ENCODE measurements at regions not wholly inside any gene's neighbourhood (a gene's known extent, or its start where the extent isn't known, plus 50 kb on each side); places are given as distances from the start of the nearest gene placed in this dataset.

- TF ChIP-seq FOXM1 (IDR thresholded peaks at IDR 0.05; ENCODE audit: borderline replicate concordance, low read depth): no peak
- no peak for TF ChIP-seq EP300 (IDR thresholded peaks at IDR 0.05; ENCODE audit: borderline replicate concordance)
- no peak for TF ChIP-seq EGR1 (IDR thresholded peaks at IDR 0.05)
- no peak for TF ChIP-seq NFIC (IDR thresholded peaks at IDR 0.05)
- TF ChIP-seq, protein P1, sequence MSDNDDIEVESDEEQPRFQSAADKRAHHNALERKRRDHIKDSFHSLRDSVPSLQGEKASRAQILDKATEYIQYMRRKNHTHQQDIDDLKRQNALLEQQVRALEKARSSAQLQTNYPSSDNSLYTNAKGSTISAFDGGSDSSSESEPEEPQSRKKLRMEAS (IDR thresholded peaks at IDR 0.05): no peak
- TF ChIP-seq TCF12 (IDR thresholded peaks at IDR 0.05; ENCODE audit: low read depth): no peak
- TF ChIP-seq, protein P2, sequence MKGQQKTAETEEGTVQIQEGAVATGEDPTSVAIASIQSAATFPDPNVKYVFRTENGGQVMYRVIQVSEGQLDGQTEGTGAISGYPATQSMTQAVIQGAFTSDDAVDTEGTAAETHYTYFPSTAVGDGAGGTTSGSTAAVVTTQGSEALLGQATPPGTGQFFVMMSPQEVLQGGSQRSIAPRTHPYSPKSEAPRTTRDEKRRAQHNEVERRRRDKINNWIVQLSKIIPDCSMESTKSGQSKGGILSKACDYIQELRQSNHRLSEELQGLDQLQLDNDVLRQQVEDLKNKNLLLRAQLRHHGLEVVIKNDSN (IDR thresholded peaks at IDR 0.05): no peak
- no peak for TF ChIP-seq RAD21 (IDR thresholded peaks at IDR 0.05; ENCODE audit: low read depth)
- TF ChIP-seq, protein P3, sequence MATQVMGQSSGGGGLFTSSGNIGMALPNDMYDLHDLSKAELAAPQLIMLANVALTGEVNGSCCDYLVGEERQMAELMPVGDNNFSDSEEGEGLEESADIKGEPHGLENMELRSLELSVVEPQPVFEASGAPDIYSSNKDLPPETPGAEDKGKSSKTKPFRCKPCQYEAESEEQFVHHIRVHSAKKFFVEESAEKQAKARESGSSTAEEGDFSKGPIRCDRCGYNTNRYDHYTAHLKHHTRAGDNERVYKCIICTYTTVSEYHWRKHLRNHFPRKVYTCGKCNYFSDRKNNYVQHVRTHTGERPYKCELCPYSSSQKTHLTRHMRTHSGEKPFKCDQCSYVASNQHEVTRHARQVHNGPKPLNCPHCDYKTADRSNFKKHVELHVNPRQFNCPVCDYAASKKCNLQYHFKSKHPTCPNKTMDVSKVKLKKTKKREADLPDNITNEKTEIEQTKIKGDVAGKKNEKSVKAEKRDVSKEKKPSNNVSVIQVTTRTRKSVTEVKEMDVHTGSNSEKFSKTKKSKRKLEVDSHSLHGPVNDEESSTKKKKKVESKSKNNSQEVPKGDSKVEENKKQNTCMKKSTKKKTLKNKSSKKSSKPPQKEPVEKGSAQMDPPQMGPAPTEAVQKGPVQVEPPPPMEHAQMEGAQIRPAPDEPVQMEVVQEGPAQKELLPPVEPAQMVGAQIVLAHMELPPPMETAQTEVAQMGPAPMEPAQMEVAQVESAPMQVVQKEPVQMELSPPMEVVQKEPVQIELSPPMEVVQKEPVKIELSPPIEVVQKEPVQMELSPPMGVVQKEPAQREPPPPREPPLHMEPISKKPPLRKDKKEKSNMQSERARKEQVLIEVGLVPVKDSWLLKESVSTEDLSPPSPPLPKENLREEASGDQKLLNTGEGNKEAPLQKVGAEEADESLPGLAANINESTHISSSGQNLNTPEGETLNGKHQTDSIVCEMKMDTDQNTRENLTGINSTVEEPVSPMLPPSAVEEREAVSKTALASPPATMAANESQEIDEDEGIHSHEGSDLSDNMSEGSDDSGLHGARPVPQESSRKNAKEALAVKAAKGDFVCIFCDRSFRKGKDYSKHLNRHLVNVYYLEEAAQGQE (IDR thresholded peaks at IDR 0.05; ENCODE audit: low read depth): no peak
Measured at GRCh38 chr10:71112138-71112785, 100.1 kb upstream of the UNC5B start.

DNA sequence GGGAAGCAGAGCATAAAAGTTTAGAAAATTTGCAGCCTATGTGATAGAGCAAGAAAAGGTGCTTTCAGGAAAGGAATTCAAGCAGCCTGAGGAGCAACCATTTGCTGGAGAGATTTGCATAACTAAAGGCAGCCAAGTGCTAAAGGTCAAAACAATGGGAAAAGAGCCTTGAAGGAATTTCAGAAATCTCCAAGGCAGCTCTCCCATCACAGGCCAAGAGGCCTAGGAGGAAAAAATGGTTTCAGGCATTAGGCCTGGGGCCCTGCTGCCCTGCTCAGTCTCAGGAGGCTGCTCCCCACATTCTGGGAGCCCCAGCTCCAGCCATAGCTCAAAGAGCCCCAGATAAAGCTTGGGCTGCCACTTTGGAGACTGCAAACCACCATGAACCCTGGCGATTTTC, 95.9 kb upstream of the UNC5B start:
- no peak for TF ChIP-seq FOXM1 (IDR thresholded peaks at IDR 0.05; ENCODE audit: borderline replicate concordance, low read depth)
- TF ChIP-seq YY1 (IDR thresholded peaks at IDR 0.05; ENCODE audit: low read depth): no peak
- TF ChIP-seq, protein P1 (IDR thresholded peaks at IDR 0.05): no peak
- no peak for TF ChIP-seq EP300 (IDR thresholded peaks at IDR 0.05; ENCODE audit: borderline replicate concordance)
- TF ChIP-seq CEBPB (IDR thresholded peaks at IDR 0.05): no peak
- no peak for TF ChIP-seq TCF12 (IDR thresholded peaks at IDR 0.05; ENCODE audit: low read depth)
- TF ChIP-seq EGR1 (IDR thresholded peaks at IDR 0.05): no peak
- TF ChIP-seq, protein P2 (IDR thresholded peaks at IDR 0.05): no peak
- no peak for TF ChIP-seq CREB1 (IDR thresholded peaks at IDR 0.05; ENCODE audit: low read depth)
- no peak for TF ChIP-seq ZBTB7A (IDR thresholded peaks at IDR 0.05; ENCODE audit: low read depth)
- no peak for TF ChIP-seq RAD21 (IDR thresholded peaks at IDR 0.05; ENCODE audit: low read depth)
- TF ChIP-seq TEAD4 (IDR thresholded peaks at IDR 0.05): no peak

- TF ChIP-seq TCF12 (IDR thresholded peaks at IDR 0.05; ENCODE audit: low read depth) (no peak), TAF1 (IDR thresholded peaks at IDR 0.05; ENCODE audit: low read depth) (no peak), NFIC (IDR thresholded peaks at IDR 0.05) (no peak), ZBTB7A (IDR thresholded peaks at IDR 0.05; ENCODE audit: low read depth) (no peak), EGR1 (IDR thresholded peaks at IDR 0.05) (no peak), FOXM1 (IDR thresholded peaks at IDR 0.05; ENCODE audit: borderline replicate concordance, low read depth) (no peak), RAD21 (IDR thresholded peaks at IDR 0.05; ENCODE audit: low read depth) (no peak), CEBPB (IDR thresholded peaks at IDR 0.05) (no peak)
- TF ChIP-seq, protein P3 (IDR thresholded peaks at IDR 0.05; ENCODE audit: low read depth): no peak
- TF ChIP-seq, protein P2 (IDR thresholded peaks at IDR 0.05): no peak
- TF ChIP-seq, protein P1 (IDR thresholded peaks at IDR 0.05): no peak
Measured at GRCh38 chr10:71123023-71123422, 89.3 kb upstream of the UNC5B start.

GRCh38 chr10:71124921-71125748, 87.2 kb upstream of the UNC5B start:
- TF ChIP-seq NFIC (IDR thresholded peaks at IDR 0.05): no peak
- no peak for TF ChIP-seq FOXM1 (IDR thresholded peaks at IDR 0.05; ENCODE audit: borderline replicate concordance, low read depth)
- TF ChIP-seq, protein P1 (IDR thresholded peaks at IDR 0.05): no peak
- no peak for TF ChIP-seq EGR1 (IDR thresholded peaks at IDR 0.05)
- TF ChIP-seq YY1 (IDR thresholded peaks at IDR 0.05; ENCODE audit: low read depth): no peak
- TF ChIP-seq CREB1 (IDR thresholded peaks at IDR 0.05; ENCODE audit: low read depth): no peak
- TF ChIP-seq TCF12 (IDR thresholded peaks at IDR 0.05; ENCODE audit: low read depth): no peak
- TF ChIP-seq RAD21 (IDR thresholded peaks at IDR 0.05; ENCODE audit: low read depth): no peak
- TF ChIP-seq EP300 (IDR thresholded peaks at IDR 0.05; ENCODE audit: borderline replicate concordance): no peak
- no peak for TF ChIP-seq CEBPB (IDR thresholded peaks at IDR 0.05)
- TF ChIP-seq TEAD4 (IDR thresholded peaks at IDR 0.05): no peak
- TF ChIP-seq, protein P3 (IDR thresholded peaks at IDR 0.05; ENCODE audit: low read depth): no peak
- TF ChIP-seq TAF1 (IDR thresholded peaks at IDR 0.05; ENCODE audit: low read depth): no peak
- no peak for TF ChIP-seq ZBTB7A (IDR thresholded peaks at IDR 0.05; ENCODE audit: low read depth)
- TF ChIP-seq, protein P2 (IDR thresholded peaks at IDR 0.05): no peak

All from Ishikawa (cell line).